ENCODE measurements at regions not wholly inside any gene's neighbourhood (a gene's known extent, or its start where the extent isn't known, plus 50 kb on each side); places are given as distances from the start of the nearest gene placed in this dataset.
"Not testable (repeated sequence)": the region's sequence is repeated elsewhere in the genome, so short reads cannot be mapped to it uniquely, and the experiment has no call there.

GRCh38 chr5:120164986-120165385 is 299.1 kb upstream of the PRR16 start:
- no peaks in the 10 kb centered on the region for H3K4me1 Mint-ChIP-seq
- TF ChIP-seq, protein P1, sequence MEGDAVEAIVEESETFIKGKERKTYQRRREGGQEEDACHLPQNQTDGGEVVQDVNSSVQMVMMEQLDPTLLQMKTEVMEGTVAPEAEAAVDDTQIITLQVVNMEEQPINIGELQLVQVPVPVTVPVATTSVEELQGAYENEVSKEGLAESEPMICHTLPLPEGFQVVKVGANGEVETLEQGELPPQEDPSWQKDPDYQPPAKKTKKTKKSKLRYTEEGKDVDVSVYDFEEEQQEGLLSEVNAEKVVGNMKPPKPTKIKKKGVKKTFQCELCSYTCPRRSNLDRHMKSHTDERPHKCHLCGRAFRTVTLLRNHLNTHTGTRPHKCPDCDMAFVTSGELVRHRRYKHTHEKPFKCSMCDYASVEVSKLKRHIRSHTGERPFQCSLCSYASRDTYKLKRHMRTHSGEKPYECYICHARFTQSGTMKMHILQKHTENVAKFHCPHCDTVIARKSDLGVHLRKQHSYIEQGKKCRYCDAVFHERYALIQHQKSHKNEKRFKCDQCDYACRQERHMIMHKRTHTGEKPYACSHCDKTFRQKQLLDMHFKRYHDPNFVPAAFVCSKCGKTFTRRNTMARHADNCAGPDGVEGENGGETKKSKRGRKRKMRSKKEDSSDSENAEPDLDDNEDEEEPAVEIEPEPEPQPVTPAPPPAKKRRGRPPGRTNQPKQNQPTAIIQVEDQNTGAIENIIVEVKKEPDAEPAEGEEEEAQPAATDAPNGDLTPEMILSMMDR (IDR thresholded peaks at IDR 0.05), result no peak
- no peaks in the 10 kb centered on the region for H3K27me3 Mint-ChIP-seq (ENCODE audit: low read depth, poor library complexity)
- no peaks in the 10 kb centered on the region for H3K36me3 Mint-ChIP-seq (ENCODE audit: low read depth)
- H3K4me3 Mint-ChIP-seq, result no peak overlapping the region
- no peaks in the 10 kb centered on the region for H3K9me3 Mint-ChIP-seq
- no peak for DNase-seq
- H3K27ac Mint-ChIP-seq, result no peak overlapping the region

DNA sequence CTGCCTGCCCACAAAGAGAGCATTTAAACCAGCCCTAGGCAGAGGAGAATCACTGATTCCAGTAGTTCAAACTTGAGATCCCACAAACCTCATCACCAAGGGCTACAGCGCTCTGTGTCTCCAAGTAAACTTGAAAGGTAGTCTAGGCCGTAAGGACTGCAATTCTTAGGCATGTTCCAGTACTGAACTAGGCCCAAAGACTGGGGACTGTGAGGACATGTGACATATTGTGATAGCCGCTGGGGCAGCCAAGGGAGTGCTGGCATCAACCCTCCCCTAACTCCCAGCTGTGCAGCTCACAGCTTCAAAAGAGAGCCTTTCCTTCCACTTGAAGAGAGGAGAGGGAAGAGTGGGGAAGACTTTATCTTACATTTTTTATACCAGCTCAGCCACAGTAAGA is 291.0 kb upstream of the PRR16 start:
- no peaks in the 10 kb centered on the region for H3K4me1 Mint-ChIP-seq
- DNase-seq, result no peak
- no peak overlapping the region for H3K27ac Mint-ChIP-seq
- H3K36me3 Mint-ChIP-seq (ENCODE audit: low read depth), result no peaks in the 10 kb centered on the region
- H3K27me3 Mint-ChIP-seq (ENCODE audit: low read depth, poor library complexity), result no peaks in the 10 kb centered on the region
- TF ChIP-seq, protein P1 (IDR thresholded peaks at IDR 0.05), result no peak
- H3K9me3 Mint-ChIP-seq, result no peaks in the 10 kb centered on the region
- no peak overlapping the region for H3K4me3 Mint-ChIP-seq

DNA sequence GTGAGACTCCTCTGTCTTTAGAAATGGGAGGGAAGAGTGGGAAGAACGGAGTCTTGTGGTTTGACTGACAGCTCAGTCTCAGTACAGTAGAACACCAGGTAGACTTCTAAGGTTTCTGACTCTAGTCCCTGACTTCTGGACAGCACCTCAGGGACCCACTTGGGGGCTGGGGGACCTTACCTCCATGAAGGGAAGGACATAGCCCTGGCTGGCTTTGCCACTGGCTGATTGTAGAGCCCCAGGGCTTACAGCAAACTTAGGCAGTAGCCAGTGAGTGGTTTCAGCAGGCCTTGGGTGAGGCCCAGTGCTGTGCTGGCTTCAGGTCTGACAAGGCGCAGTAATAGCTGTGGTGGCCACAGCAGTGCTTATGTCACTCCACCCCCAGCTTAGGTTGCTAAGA is 290.0 kb upstream of the PRR16 start:
- no peaks in the 10 kb centered on the region for H3K4me1 Mint-ChIP-seq
- no peaks in the 10 kb centered on the region for H3K9me3 Mint-ChIP-seq
- no peaks in the 10 kb centered on the region for H3K36me3 Mint-ChIP-seq (ENCODE audit: low read depth)
- no peaks in the 10 kb centered on the region for H3K27me3 Mint-ChIP-seq (ENCODE audit: low read depth, poor library complexity)
- H3K27ac Mint-ChIP-seq, result no peak overlapping the region
- TF ChIP-seq, protein P1 (IDR thresholded peaks at IDR 0.05), result no peak
- no peak overlapping the region for H3K4me3 Mint-ChIP-seq
- no peak for DNase-seq

DNA sequence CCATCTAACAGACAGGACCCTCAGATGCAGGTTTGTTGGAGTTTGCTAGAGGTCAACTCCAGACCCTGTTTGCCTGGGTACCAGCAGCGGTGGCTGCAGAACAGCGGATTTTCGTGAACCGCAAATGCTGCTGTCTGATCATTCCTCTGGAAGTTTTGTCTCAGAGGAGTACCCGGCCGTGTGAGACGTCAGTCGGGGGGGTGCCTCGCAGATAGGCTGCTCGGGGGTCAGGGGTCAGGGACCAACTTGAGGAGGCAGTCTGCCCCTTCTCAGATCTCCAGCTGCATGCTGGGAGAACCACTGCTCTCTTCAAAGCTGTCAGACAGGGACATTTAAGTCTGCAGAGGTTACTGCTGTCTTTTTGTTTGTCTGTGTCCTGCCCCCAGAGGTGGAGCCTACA is 282.9 kb upstream of the PRR16 start:
- H3K27me3 Mint-ChIP-seq (ENCODE audit: low read depth, poor library complexity); H3K4me1 Mint-ChIP-seq: not testable (repeated sequence)

DNA sequence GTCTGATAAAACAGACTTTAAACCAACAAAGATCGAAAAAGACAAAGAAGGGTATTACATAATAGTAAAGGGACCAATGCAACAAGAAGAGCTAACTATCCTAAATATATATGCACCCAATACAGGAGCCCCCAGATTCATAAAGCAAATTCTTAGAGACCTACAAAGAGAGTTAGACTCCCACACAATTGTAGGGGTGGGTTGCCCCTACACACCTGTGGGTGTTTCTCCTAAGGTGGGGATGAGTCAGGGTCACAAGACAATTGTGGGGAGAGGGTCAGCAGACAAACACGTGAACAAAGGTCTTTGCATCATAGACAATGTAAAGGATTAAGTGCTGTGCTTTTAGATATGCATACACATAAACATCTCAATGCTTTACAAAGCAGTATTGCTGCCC is 269.4 kb upstream of the PRR16 start:
- not testable (repeated sequence) for H3K36me3 Mint-ChIP-seq (ENCODE audit: low read depth); H3K4me3 Mint-ChIP-seq; H3K9me3 Mint-ChIP-seq; DNase-seq; H3K27me3 Mint-ChIP-seq (ENCODE audit: low read depth, poor library complexity); H3K27ac Mint-ChIP-seq
- peaks cover 13% of the 10 kb centered on the region for H3K4me1 Mint-ChIP-seq

More for the DNA sequence above, 282.9 kb upstream of the PRR16 start:
- not testable (repeated sequence) for DNase-seq; H3K4me3 Mint-ChIP-seq; H3K36me3 Mint-ChIP-seq (ENCODE audit: low read depth); H3K27ac Mint-ChIP-seq
- peaks cover 21% of the 10 kb centered on the region for H3K9me3 Mint-ChIP-seq

DNA sequence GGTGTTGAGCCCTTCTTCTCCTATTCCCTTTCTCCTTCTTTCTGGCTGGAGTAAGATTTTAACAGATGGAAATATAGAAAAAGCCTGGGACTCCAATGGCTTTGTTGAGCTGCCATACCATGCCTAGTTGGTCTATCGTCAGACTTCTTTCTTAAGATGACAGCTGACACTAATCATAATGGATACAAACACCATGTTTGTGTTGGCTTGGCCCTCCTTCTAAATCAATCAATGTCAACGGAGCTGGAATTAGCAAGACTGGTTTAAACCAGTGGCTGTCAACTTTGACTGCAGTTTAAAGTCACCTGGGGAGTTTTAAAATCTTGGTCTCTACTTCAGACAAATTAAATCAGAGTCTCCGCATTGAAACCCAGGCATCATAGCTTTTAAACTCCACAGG is 264.5 kb upstream of the PRR16 start:
- TF ChIP-seq, protein P1 (IDR thresholded peaks at IDR 0.05), result no peak
- Mint-ChIP-seq H3K4me1 (peaks cover 18% of the 10 kb centered on the region), H3K4me3 (no peak overlapping the region), H3K27ac (no peak overlapping the region), H3K9me3 (peaks cover 4% of the 10 kb centered on the region), H3K36me3 (ENCODE audit: low read depth) (no peaks in the 10 kb centered on the region), H3K27me3 (ENCODE audit: low read depth, poor library complexity) (no peaks in the 10 kb centered on the region)
- no peak for DNase-seq

GRCh38 chr5:120207129-120207528 is 257.0 kb upstream of the PRR16 start:
- Mint-ChIP-seq H3K9me3 (peaks cover 10% of the 10 kb centered on the region), H3K27me3 (ENCODE audit: low read depth, poor library complexity) (peaks cover 3% of the 10 kb centered on the region), H3K27ac (no peak overlapping the region), H3K4me3 (no peak overlapping the region), H3K36me3 (ENCODE audit: low read depth) (no peaks in the 10 kb centered on the region), H3K4me1 (no peaks in the 10 kb centered on the region)
- no peak for DNase-seq
- TF ChIP-seq, protein P1 (IDR thresholded peaks at IDR 0.05), result no peak
